DND-41 (cell line): ENCODE measurements at regions not wholly inside any gene's neighbourhood (a gene's known extent, or its start where the extent isn't known, plus 50 kb on each side); places are given as distances from the start of the nearest gene placed in this dataset.

ENCODE experiments used
- ATAC-seq: fragments of 200-7000 bp; cut with Tn5 transposase; 3 replicates; pipeline ENCODE4 v1.9.1; 2021; ENCODE audit warnings: low read depth; ENCODE audit not compliant: insufficient read depth
- DNase-seq: peaks from one replicate; pipeline ENCODE4 v3.0.0-alpha.2; 2020
- H2AFZ ChIP-seq: 2 replicates; pipeline ENCODE4 v1.6.0; 2012; ENCODE audit warnings: low read depth, low read length
- H3K27ac ChIP-seq: 2 replicates; pipeline ENCODE4 v1.5.1; 2012; ENCODE audit warnings: low read length, inconsistent platforms
- H3K27me3 ChIP-seq: fragments of 200-600 bp; sonication (generic); 2 replicates; pipeline ENCODE4 v1.6.0; 2012; ENCODE audit warnings: low read length, mild to moderate bottlenecking, inconsistent platforms; ENCODE audit not compliant: insufficient read depth, poor library complexity
- H3K36me3 ChIP-seq: 2 replicates; pipeline ENCODE4 v1.5.1; 2012; ENCODE audit warnings: low read length, inconsistent platforms; ENCODE audit not compliant: insufficient read depth
- H3K4me1 ChIP-seq: 2 replicates; pipeline ENCODE4 v1.5.1; 2012; ENCODE audit warnings: mild to moderate bottlenecking, low read length; ENCODE audit not compliant: insufficient read depth
- H3K4me2 ChIP-seq: 2 replicates; pipeline ENCODE4 v1.6.0; 2012; ENCODE audit warnings: mild to moderate bottlenecking, moderate library complexity, low read length, inconsistent platforms; ENCODE audit not compliant: insufficient read depth
- H3K4me3 ChIP-seq, 2 experiments: fragments of 200-600 bp in 1 of 2; shearing (Covaris generic) in 1 of 2; 2 replicates each; pipeline ENCODE4 v1.5.1; 2012 to 2016; ENCODE audit warnings: inconsistent platforms in 2 of 2, low read length in 2 of 2, mild to moderate bottlenecking in 2 of 2, low read depth in 1 of 2, moderate library complexity in 1 of 2
- H3K79me2 ChIP-seq: 2 replicates; pipeline ENCODE4 v1.6.0; 2012; ENCODE audit warnings: low read length, inconsistent platforms; ENCODE audit not compliant: insufficient read depth
- H3K9ac ChIP-seq: 2 replicates; pipeline ENCODE4 v1.6.0; 2012; ENCODE audit warnings: low read depth, mild to moderate bottlenecking, inconsistent platforms, low read length, moderate library complexity
- H3K9me3 ChIP-seq: 2 replicates; pipeline ENCODE4 v1.5.1; 2012; ENCODE audit warnings: low read length, moderate library complexity, mild to moderate bottlenecking, inconsistent platforms; ENCODE audit not compliant: insufficient read depth, severe bottlenecking
- H4K20me1 ChIP-seq: 2 replicates; pipeline ENCODE4 v1.6.0; 2012; ENCODE audit warnings: low read length; ENCODE audit not compliant: insufficient read depth
- CTCF ChIP-seq: IDR thresholded peaks from 2 replicates; pipeline ENCODE4 v1.5.1; 2012; ENCODE audit warnings: borderline replicate concordance, low read length, moderate library complexity, mild to moderate bottlenecking; ENCODE audit not compliant: poor library complexity, severe bottlenecking; ENCODE audit errors: extremely low read depth
- EZH2 ChIP-seq: IDR thresholded peaks from 3 replicates; pipeline ENCODE4 v1.6.1; 2012; ENCODE audit warnings: borderline replicate concordance, low read depth, mild to moderate bottlenecking, moderate library complexity, low read length, inconsistent platforms; ENCODE audit not compliant: severe bottlenecking

DNA sequence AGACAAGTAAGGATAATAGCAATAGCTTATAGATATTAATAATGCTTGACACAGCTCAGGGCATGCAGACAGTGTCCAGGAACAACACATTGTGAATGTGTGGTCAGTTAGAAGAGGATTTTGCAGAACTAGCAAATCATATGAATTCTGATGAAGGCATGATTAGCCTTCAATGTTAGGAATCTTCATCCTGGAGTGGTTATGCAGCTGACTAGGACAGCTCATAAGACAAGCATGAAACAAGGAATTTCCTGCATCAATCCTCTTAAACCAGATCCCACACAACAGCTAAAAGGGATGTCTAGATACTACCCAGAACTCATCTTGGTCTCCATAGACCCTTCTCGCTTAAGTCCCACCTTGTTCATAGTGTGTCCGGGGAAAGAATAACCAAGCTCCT, 499.0 kb upstream of the ATP11B start:
- Histone ChIP-seq H3K4me3 (no peak overlapping the region), H3K79me2 (no peaks in the 10 kb centered on the region), H4K20me1 (no peaks in the 10 kb centered on the region), H3K9me3 (no peaks in the 10 kb centered on the region), H3K4me2 (no peak overlapping the region), H2AFZ (no peak overlapping the region), H3K27me3 (no peaks in the 10 kb centered on the region), H3K9ac (no peak overlapping the region), H3K36me3 (no peaks in the 10 kb centered on the region), H3K4me1 (no peaks in the 10 kb centered on the region), H3K27ac (no peak overlapping the region)
- DNase-seq, result no peak
- TF ChIP-seq CTCF, result no peak
- TF ChIP-seq EZH2, result no peak
- no peak for ATAC-seq

DNA sequence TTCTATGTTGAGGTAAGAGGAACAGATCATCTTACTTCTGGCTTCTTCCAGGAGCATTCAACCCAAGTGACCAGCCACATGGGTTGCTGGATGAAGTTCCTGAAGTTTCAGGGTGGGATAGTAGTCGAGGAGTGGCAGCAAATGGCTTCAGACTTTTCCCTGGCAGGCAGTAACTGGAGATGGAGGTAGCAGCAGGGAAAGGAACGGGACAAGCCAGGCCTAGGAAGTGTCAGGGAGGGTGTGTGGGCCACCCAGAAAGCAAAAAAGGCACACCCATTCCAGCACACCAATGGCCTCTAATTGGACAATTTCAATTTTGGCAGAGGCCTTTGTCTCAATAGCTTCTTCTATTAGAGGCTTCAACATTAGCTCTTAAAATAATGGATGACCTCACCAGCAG, 498.6 kb upstream of the ATP11B start:
- DNase-seq (no peak), ATAC-seq (no peak)
- H3K27me3 ChIP-seq, result no peaks in the 10 kb centered on the region
- no peak overlapping the region for H3K4me2 ChIP-seq
- H3K4me3 ChIP-seq, result no peak overlapping the region
- H3K4me1 ChIP-seq, result no peaks in the 10 kb centered on the region
- no peaks in the 10 kb centered on the region for H4K20me1 ChIP-seq
- H3K27ac ChIP-seq, result no peak overlapping the region
- no peaks in the 10 kb centered on the region for H3K9me3 ChIP-seq
- no peak for TF ChIP-seq CTCF
- TF ChIP-seq EZH2, result no peak
- H3K79me2 ChIP-seq, result no peaks in the 10 kb centered on the region
- no peaks in the 10 kb centered on the region for H3K36me3 ChIP-seq
- no peak overlapping the region for H2AFZ ChIP-seq
- no peak overlapping the region for H3K9ac ChIP-seq

GRCh38 chr3:182300266-182300665, 493.0 kb upstream of the ATP11B start:
- no peak overlapping the region for H3K27ac ChIP-seq
- H2AFZ ChIP-seq, result no peak overlapping the region
- TF ChIP-seq EZH2, result no peak
- TF ChIP-seq CTCF, result no peak
- no peaks in the 10 kb centered on the region for H3K9me3 ChIP-seq
- no peaks in the 10 kb centered on the region for H3K79me2 ChIP-seq
- no peaks in the 10 kb centered on the region for H4K20me1 ChIP-seq
- H3K27me3 ChIP-seq, result no peaks in the 10 kb centered on the region
- H3K4me3 ChIP-seq, result no peak overlapping the region
- no peak for ATAC-seq
- H3K4me1 ChIP-seq, result no peaks in the 10 kb centered on the region
- no peak for DNase-seq
- H3K9ac ChIP-seq, result no peak overlapping the region
- no peaks in the 10 kb centered on the region for H3K36me3 ChIP-seq
- H3K4me2 ChIP-seq, result no peak overlapping the region

DNA sequence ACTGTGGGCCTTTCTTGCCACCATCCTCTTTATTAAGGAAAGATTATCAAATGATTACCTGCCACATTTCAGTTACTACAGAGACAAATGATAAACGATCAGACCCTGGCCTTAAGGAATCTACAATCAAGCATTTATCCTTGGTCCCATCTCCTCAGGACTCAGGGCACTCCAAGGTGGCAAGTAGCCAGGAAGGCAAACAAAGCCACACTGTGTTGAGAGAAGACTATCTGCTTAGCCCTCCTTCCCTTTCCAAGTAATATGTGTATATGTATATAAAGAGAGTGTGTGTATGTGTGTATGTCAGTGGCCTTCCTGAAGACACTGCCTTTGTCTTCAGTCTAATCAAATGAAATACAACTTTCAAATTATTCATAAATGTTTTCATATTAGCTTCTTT, 490.1 kb upstream of the ATP11B start:
- Histone ChIP-seq H3K79me2 (no peaks in the 10 kb centered on the region), H2AFZ (no peak overlapping the region), H3K27ac (no peak overlapping the region), H3K4me2 (no peak overlapping the region), H3K36me3 (no peaks in the 10 kb centered on the region), H3K27me3 (no peaks in the 10 kb centered on the region), H4K20me1 (no peaks in the 10 kb centered on the region), H3K4me3 (no peak overlapping the region), H3K4me1 (no peaks in the 10 kb centered on the region), H3K9ac (no peak overlapping the region), H3K9me3 (no peaks in the 10 kb centered on the region)
- no peak for DNase-seq
- no peak for TF ChIP-seq EZH2
- ATAC-seq, result no peak
